ENCODE measurements at regions not wholly inside any gene's neighbourhood (a gene's known extent, or its start where the extent isn't known, plus 50 kb on each side); places are given as distances from the start of the nearest gene placed in this dataset.

GRCh38 chr6:138692978-138693909 is 80.3 kb upstream of the CCDC28A start (continued):
- no peak for TF ChIP-seq AR (CRISPR knock-in tag; IDR thresholded peaks at IDR 0.05)
- peak; percentile 1; the same call in 1 of the 2 replicates for TF ChIP-seq SP1 (CRISPR knock-in tag; conservative IDR thresholded peaks at IDR 0.05)
- no peak; the same call in 1 of the 2 replicates for TF ChIP-seq CREM (CRISPR knock-in tag; IDR thresholded peaks at IDR 0.05)
- no peak for TF ChIP-seq NR2C2 (CRISPR knock-in tag; IDR thresholded peaks at IDR 0.05)
- TF ChIP-seq NR1H2 (CRISPR knock-in tag; IDR thresholded peaks at IDR 0.05): no peak
- TF ChIP-seq ZNF263 (CRISPR knock-in tag; IDR thresholded peaks at IDR 0.05; ENCODE audit: low read depth): no peak
- TF ChIP-seq E2F5 (CRISPR knock-in tag; IDR thresholded peaks at IDR 0.05): no peak; the same call in 1 of the 2 replicates
- peak; percentile 24; the same call in 1 of the 2 replicates for TF ChIP-seq HMGXB4 (CRISPR knock-in tag; IDR thresholded peaks at IDR 0.05)
- TF ChIP-seq FOXP4 (CRISPR knock-in tag; IDR thresholded peaks at IDR 0.05): peak; percentile 50; the same call in 1 of the 2 replicates
- TF ChIP-seq GTF2I (CRISPR knock-in tag; conservative IDR thresholded peaks at IDR 0.05): no peak
- TF ChIP-seq ESRRA (CRISPR knock-in tag; IDR thresholded peaks at IDR 0.05; ENCODE audit: borderline replicate concordance): no peak

GRCh38 chr6:138695193-138695592 is 78.4 kb upstream of the CCDC28A start:
- Mint-ChIP-seq H3K4me1 (peaks cover 22% of the 10 kb centered on the region), H3K4me3 (no peak overlapping the region), H3K27ac (no peak overlapping the region), H3K27me3 (ENCODE audit: low read depth) (peaks cover 5% of the 10 kb centered on the region; the same call in 1 of the 2 replicates), H3K9me3 (no peaks in the 10 kb centered on the region), H3K36me3 (no peaks in the 10 kb centered on the region)
- ChIA-PET POLR2A (no interaction called here), CTCF (no interaction called here)
- DNase-seq (ENCODE audit: low spot score) (no peak), ATAC-seq (no peak)
- TF ChIP-seq ERG (CRISPR knock-in tag; IDR thresholded peaks at IDR 0.05): no peak

GRCh38 chr6:138714493-138714892 is 59.1 kb upstream of the CCDC28A start:
- Mint-ChIP-seq H3K27ac (no peak overlapping the region), H3K36me3 (peaks cover 23% of the 10 kb centered on the region), H3K9me3 (peaks cover 38% of the 10 kb centered on the region), H3K4me3 (no peak overlapping the region), H3K27me3 (ENCODE audit: low read depth) (peaks cover 3% of the 10 kb centered on the region; the same call in 1 of the 2 replicates), H3K4me1 (no peaks in the 10 kb centered on the region)
- ChIA-PET CTCF (no interaction called here), POLR2A (no interaction called here)
- DNase-seq (ENCODE audit: low spot score) (no peak), ATAC-seq (no peak)
- TF ChIP-seq CREB1 (CRISPR knock-in tag; IDR thresholded peaks at IDR 0.05) (no peak), KAT7 (CRISPR knock-in tag; IDR thresholded peaks at IDR 0.05; ENCODE audit: borderline replicate concordance) (no peak), E2F5 (CRISPR knock-in tag; IDR thresholded peaks at IDR 0.05) (no peak), HMGA2 (CRISPR knock-in tag; IDR thresholded peaks at IDR 0.05) (no peak), ZNF232 (CRISPR knock-in tag; IDR thresholded peaks at IDR 0.05) (no peak), NR1H2 (CRISPR knock-in tag; IDR thresholded peaks at IDR 0.05) (no peak), GRHL2 (CRISPR knock-in tag; IDR thresholded peaks at IDR 0.05; ENCODE audit: insufficient replicate concordance, severe bottlenecking) (no peak), OVOL2 (CRISPR knock-in tag; IDR thresholded peaks at IDR 0.05; ENCODE audit: borderline replicate concordance) (no peak), ZNF317 (CRISPR knock-in tag; IDR thresholded peaks at IDR 0.05; ENCODE audit: borderline replicate concordance, low read depth) (no peak), PRRX2 (CRISPR knock-in tag; IDR thresholded peaks at IDR 0.05) (no peak), SMAD3 (CRISPR knock-in tag; IDR thresholded peaks at IDR 0.05; ENCODE audit: borderline replicate concordance) (no peak), MYBL2 (CRISPR knock-in tag; IDR thresholded peaks at IDR 0.05) (no peak), FOXK1 (CRISPR knock-in tag; IDR thresholded peaks at IDR 0.05) (no peak)

All from WTC11 (cell line).